Endothelial cell of umbilical vein (primary cell): ENCODE measurements at regions not wholly inside any gene's neighbourhood (a gene's known extent, or its start where the extent isn't known, plus 50 kb on each side); places are given as distances from the start of the nearest gene placed in this dataset.

Experiments used
- BruUV-seq: library from RNA; stranded (reverse); fragments of 400-500 nt; replicated peaks from 2 replicates; lab custom pipeline; 2021; lab: Mats Ljungman, UMichigan
- CTCF ChIA-PET: fragments of 300-600, 350-600 bp; sonication (Branson Sonifier 250); formaldehyde crosslinking; loops from one replicate; lab custom pipeline; 2021; ENCODE audit warnings: antibody characterized with exemption, inconsistent platforms; lab: Charles Lee
- POLR2A ChIA-PET: fragments of 300-600, 350-600 bp; sonication (Branson Sonifier 250); formaldehyde crosslinking; loops from one replicate; lab custom pipeline; 2021; ENCODE audit warnings: antibody characterized with exemption, inconsistent platforms; lab: Charles Lee
- DNase-seq: peaks from one replicate; pipeline ENCODE4 v3.0.0-alpha.2; 2011; ENCODE audit warnings: low read depth, low spot score
- FAIRE-seq: peaks from 2 replicates; lab custom pipeline; 2011; peaks lifted over from hg19 to GRCh38; lab: Jason Lieb, UNC
- H2AFZ ChIP-seq: 2 replicates; pipeline ENCODE4 v1.6.0; 2012; ENCODE audit warnings: low read depth, low read length, control low read depth, inconsistent platforms
- H3K27ac ChIP-seq: 2 replicates; pipeline ENCODE4 v1.5.1; 2011; ENCODE audit warnings: low read depth, mild to moderate bottlenecking, control low read depth, low read length, moderate library complexity; ENCODE audit not compliant: insufficient read depth
- H3K27me3 ChIP-seq, 2 experiments: 2 replicates each; pipeline versions ENCODE4 v1.6.0 to v1.6.1; 2011; ENCODE audit warnings: low read length in 2 of 2, mixed read lengths in 1 of 2; ENCODE audit not compliant: control insufficient read depth in 2 of 2, insufficient read depth in 2 of 2
- H3K36me3 ChIP-seq, 2 experiments: 2 replicates in 1 of 2; 3 replicates in 1 of 2; pipeline ENCODE4 v1.5.1; 2011; ENCODE audit warnings: low read length in 2 of 2, mild to moderate bottlenecking in 1 of 2, moderate library complexity in 1 of 2; ENCODE audit not compliant: control insufficient read depth in 2 of 2, insufficient read depth in 2 of 2; ENCODE audit errors: extremely low read depth in 1 of 2
- H3K4me1 ChIP-seq: 3 replicates; pipeline ENCODE4 v1.5.1; 2011; ENCODE audit warnings: mild to moderate bottlenecking, low read length; ENCODE audit not compliant: control insufficient read depth, insufficient read depth; ENCODE audit errors: extremely low read depth
- H3K4me2 ChIP-seq: 2 replicates; pipeline ENCODE4 v1.6.1; 2011; ENCODE audit warnings: low read length, control low read depth, mixed read lengths; ENCODE audit not compliant: insufficient read depth
- H3K4me3 ChIP-seq, 3 experiments: fragments of 200-600 bp in 1 of 3; sonication (generic), shearing (Covaris generic) in 1 of 3; replicated peaks in 1 of 3; 2 replicates each; pipeline ENCODE4 v1.5.1; 2011 to 2016; ENCODE audit warnings: control low read depth in 3 of 3, low read length in 3 of 3, mild to moderate bottlenecking in 2 of 3, inconsistent platforms in 1 of 3, low read depth in 1 of 3, moderate library complexity in 1 of 3; ENCODE audit not compliant: insufficient read depth in 1 of 3
- H3K79me2 ChIP-seq: 2 replicates; pipeline ENCODE4 v1.6.0; 2012; ENCODE audit warnings: low read length, inconsistent platforms; ENCODE audit not compliant: control insufficient read depth, insufficient read depth
- H3K9ac ChIP-seq: replicated peaks from 2 replicates; pipeline ENCODE3; 2011; ENCODE audit warnings: low read length, control low read depth; ENCODE audit not compliant: insufficient read depth; ENCODE audit errors: extremely low read depth
- H3K9me1 ChIP-seq: replicated peaks from 3 replicates; pipeline ENCODE4 v1.6.0; 2011; ENCODE audit warnings: mild to moderate bottlenecking, low read length; ENCODE audit not compliant: control insufficient read depth, insufficient read depth; ENCODE audit errors: extremely low read depth
- H3K9me3 ChIP-seq: replicated peaks from 2 replicates; pipeline ENCODE4 v1.5.1; 2012; ENCODE audit warnings: low read length, inconsistent platforms; ENCODE audit not compliant: control insufficient read depth, insufficient read depth
- H4K20me1 ChIP-seq: replicated peaks from 2 replicates; pipeline ENCODE3; 2011; ENCODE audit warnings: mild to moderate bottlenecking, low read length; ENCODE audit not compliant: control insufficient read depth, insufficient read depth; ENCODE audit errors: extremely low read depth
- EZH2 ChIP-seq: IDR thresholded peaks from 2 replicates; pipeline ENCODE4 v1.6.1; 2012; ENCODE audit warnings: borderline replicate concordance, low read depth, mild to moderate bottlenecking, moderate library complexity, low read length, inconsistent platforms; ENCODE audit not compliant: severe bottlenecking
- FOS ChIP-seq: IDR thresholded peaks from 2 replicates; pipeline ENCODE4 v1.6.1; 2011; ENCODE audit warnings: mild to moderate bottlenecking, low read length, moderate library complexity, borderline replicate concordance; ENCODE audit not compliant: insufficient read depth
- GATA2 ChIP-seq: IDR thresholded peaks from 2 replicates; pipeline ENCODE4 v1.7.0; 2011; ENCODE audit warnings: low read depth, mild to moderate bottlenecking, moderate library complexity, mixed read lengths, low read length; ENCODE audit not compliant: insufficient read length, insufficient read depth
- JUN ChIP-seq: IDR thresholded peaks from 2 replicates; pipeline ENCODE4 v1.6.1; 2011; ENCODE audit warnings: borderline replicate concordance, low read depth; ENCODE audit not compliant: insufficient read length, insufficient read depth
- MYC ChIP-seq: IDR thresholded peaks from one replicate; pipeline ENCODE4 v1.6.1; 2011; ENCODE audit warnings: mild to moderate bottlenecking, low read depth, low read length
- POLR2A ChIP-seq: IDR thresholded peaks from 2 replicates; pipeline ENCODE4 v1.6.1; 2012; ENCODE audit warnings: low read depth, mild to moderate bottlenecking, control low read depth, low read length
- POLR2AphosphoS5 ChIP-seq: IDR thresholded peaks from 2 replicates; pipeline ENCODE4 v1.6.1; 2012; ENCODE audit warnings: low read depth, mild to moderate bottlenecking, control low read depth, low read length, moderate library complexity; ENCODE audit not compliant: insufficient read depth
- dilution Hi-C: fragments of 300-500 bp; cut with MboI; formaldehyde crosslinking; loops from one replicate; pipeline ENCODE4 v1.15.0; 2019; ENCODE audit warnings: low sequenced_read_pairs; ENCODE audit not compliant: extremely low pct_ligation_motif_present
- intact Hi-C: fragments of 100-400 bp; cut with micrococcal nuclease; formaldehyde crosslinking; loops from one replicate; pipeline ENCODE4 v1.10.0; 2022
- TF ChIP-seq, protein P1 (sequence below), 2 donors: IDR thresholded peaks; 1 replicate in 1 of 2; 2 replicates in 1 of 2; pipeline ENCODE4 v1.5.1; 2011; ENCODE audit warnings: low read length in 2 of 2, mild to moderate bottlenecking in 2 of 2, moderate library complexity in 2 of 2, control low read depth in 1 of 2, inconsistent platforms in 1 of 2, low read depth in 1 of 2; ENCODE audit not compliant: insufficient read depth in 1 of 2; ENCODE audit errors: extremely low read depth in 1 of 2
- TF ChIP-seq, protein P2 (sequence below): IDR thresholded peaks from 2 replicates; pipeline ENCODE4 v1.6.1; 2011; ENCODE audit not compliant: insufficient read depth, insufficient read length

DNA sequence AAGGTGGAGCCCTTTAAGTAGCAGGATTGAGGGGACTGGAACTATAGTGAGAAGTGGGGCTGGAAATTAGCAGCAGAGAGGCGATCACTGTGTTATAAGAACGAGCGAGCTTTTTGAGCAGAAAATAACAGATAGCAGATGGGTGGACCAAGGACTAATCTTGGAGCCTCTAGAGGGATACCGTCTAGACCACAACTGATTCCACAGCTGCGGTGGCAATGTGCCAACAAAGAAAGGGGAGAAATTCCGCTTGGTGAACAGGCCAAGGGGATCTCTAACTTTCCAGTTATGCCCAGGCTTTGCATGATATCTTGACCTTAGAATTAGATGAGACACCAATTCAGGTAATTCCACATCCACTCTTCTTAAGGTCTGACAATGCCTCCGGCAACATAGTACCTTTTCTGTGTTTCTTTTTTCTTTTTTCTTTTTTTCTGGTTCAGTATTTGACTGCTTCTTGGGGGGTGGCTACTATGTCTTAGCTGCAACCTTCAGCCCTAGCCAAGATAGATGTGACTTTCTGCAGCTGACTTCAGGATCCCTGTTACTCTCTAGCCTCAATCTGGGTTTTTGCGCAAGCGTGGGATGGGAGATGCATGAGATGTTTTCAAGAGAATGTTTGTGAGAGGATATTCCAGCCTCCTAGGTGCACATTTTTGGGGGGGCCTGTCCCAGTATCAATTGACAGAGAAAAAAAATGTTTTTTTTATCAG lies 143.4 kb upstream of the CPSF6 start:
- H3K4me1 ChIP-seq = peaks cover 27% of the 10 kb centered on the region
- H3K36me3 ChIP-seq = no peaks in the 10 kb centered on the region
- H3K4me3 ChIP-seq = no peak overlapping the region
- no peaks in the 10 kb centered on the region for H3K9me1 ChIP-seq
- no peak for FAIRE-seq
- dilution Hi-C loops (no loop called here), intact Hi-C loops (loop anchor here (1.0 to 2.0 kb wide), 2 partner anchors 26 to 59 kb away; no protein-coding TSS in a partner anchor)
- H3K9me3 ChIP-seq = no peaks in the 10 kb centered on the region
- H4K20me1 ChIP-seq = no peaks in the 10 kb centered on the region
- no peak overlapping the region for H3K9ac ChIP-seq
- ChIA-PET POLR2A (no interaction called here), CTCF (interaction anchor here (0.6 to 1.6 kb wide), 4 partner anchors 8 to 158 kb away, joined by 3 to 7 read pairs (median 4); no protein-coding TSS in a partner anchor)
- DNase-seq = peak; percentile 10
- no TSS peak for BruUV-seq
- no peak for TF ChIP-seq FOS
- TF ChIP-seq POLR2A = no peak
- TF ChIP-seq JUN = no peak
- no peak for TF ChIP-seq GATA2
- no peak for TF ChIP-seq POLR2AphosphoS5
- TF ChIP-seq EZH2 = no peak
- TF ChIP-seq, protein P1, sequence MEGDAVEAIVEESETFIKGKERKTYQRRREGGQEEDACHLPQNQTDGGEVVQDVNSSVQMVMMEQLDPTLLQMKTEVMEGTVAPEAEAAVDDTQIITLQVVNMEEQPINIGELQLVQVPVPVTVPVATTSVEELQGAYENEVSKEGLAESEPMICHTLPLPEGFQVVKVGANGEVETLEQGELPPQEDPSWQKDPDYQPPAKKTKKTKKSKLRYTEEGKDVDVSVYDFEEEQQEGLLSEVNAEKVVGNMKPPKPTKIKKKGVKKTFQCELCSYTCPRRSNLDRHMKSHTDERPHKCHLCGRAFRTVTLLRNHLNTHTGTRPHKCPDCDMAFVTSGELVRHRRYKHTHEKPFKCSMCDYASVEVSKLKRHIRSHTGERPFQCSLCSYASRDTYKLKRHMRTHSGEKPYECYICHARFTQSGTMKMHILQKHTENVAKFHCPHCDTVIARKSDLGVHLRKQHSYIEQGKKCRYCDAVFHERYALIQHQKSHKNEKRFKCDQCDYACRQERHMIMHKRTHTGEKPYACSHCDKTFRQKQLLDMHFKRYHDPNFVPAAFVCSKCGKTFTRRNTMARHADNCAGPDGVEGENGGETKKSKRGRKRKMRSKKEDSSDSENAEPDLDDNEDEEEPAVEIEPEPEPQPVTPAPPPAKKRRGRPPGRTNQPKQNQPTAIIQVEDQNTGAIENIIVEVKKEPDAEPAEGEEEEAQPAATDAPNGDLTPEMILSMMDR (IDR thresholded peaks at IDR 0.05; ENCODE audit: extremely low read depth in 1 of 2, insufficient read depth in 1 of 2, low read depth in 1 of 2, low read length in 2 of 2) = no peak
- TF ChIP-seq MYC = no peak
- TF ChIP-seq, protein P2, sequence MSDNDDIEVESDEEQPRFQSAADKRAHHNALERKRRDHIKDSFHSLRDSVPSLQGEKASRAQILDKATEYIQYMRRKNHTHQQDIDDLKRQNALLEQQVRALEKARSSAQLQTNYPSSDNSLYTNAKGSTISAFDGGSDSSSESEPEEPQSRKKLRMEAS = no peak
- peaks cover 21 to 23% of the 10 kb centered on the region in 2 experiments for H3K27me3 ChIP-seq
- peak overlapping the region; percentile 10 for H3K27ac ChIP-seq
- H3K4me2 ChIP-seq = peak overlapping the region; percentile 22
- H2AFZ ChIP-seq = no peak overlapping the region
- no peaks in the 10 kb centered on the region for H3K79me2 ChIP-seq
